ENCODE measurements at regions not wholly inside any gene's neighbourhood (a gene's known extent, or its start where the extent isn't known, plus 50 kb on each side); places are given as distances from the start of the nearest gene placed in this dataset.

DNA sequence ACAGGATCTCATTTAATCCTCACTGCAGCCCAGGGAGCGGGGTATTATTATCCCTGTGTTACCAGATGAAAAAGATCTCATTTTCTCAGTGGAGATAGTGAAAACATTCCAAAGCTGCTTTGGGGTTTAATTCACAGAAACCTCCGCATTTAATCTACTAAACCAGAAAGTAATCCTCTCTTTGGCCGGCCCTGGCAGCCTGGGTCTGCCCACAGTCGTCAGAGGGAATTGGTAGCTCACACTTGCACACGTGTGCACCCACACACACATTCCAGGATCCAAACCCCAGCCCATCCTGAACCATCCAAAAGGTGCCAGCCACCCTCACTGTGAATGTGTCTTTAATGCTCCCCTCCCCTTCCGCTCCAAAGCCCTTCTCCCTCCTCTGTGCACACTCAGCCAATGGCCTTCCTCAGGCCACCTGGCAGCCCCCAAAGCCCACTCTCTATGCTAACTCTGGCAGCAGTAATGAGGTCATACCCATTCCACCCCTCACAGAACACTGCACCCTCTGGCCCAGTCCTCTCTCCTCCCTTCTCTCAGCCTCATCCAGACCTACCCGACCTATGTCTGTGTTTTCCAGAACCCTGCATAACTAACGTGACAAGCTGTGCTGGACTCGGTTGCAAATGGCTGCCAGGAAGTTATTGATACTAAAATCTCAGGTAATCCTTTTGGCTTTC lies 466.2 kb downstream of the SOX6 start:
- H3K27ac ChIP-seq, result no peak overlapping the region
- TF ChIP-seq ZFX (IDR thresholded peaks at IDR 0.05), result no peak
- TF ChIP-seq, protein P1, sequence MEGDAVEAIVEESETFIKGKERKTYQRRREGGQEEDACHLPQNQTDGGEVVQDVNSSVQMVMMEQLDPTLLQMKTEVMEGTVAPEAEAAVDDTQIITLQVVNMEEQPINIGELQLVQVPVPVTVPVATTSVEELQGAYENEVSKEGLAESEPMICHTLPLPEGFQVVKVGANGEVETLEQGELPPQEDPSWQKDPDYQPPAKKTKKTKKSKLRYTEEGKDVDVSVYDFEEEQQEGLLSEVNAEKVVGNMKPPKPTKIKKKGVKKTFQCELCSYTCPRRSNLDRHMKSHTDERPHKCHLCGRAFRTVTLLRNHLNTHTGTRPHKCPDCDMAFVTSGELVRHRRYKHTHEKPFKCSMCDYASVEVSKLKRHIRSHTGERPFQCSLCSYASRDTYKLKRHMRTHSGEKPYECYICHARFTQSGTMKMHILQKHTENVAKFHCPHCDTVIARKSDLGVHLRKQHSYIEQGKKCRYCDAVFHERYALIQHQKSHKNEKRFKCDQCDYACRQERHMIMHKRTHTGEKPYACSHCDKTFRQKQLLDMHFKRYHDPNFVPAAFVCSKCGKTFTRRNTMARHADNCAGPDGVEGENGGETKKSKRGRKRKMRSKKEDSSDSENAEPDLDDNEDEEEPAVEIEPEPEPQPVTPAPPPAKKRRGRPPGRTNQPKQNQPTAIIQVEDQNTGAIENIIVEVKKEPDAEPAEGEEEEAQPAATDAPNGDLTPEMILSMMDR (conservative IDR thresholded peaks at IDR 0.05), result no peak

DNA sequence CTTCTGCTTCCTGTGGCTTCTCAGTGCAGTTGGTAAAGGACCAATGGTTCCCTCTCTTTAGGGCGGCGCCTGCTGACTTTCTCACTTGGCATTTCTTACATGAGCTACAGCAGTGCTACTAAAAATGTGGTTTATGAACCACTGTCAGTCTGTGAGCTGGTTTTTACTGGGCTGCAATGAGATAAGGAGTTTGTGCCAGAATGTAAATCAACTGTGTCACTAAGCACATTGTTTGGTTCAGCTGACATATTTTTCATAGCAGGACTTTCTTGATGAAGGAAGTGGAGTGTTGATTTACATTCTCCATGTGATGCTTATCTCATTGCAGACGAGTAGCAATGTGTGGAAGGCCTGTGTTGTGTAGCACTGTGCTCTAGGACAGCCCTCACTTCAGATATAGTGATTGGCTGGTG lies 463.3 kb downstream of the SOX6 start:
- TF ChIP-seq, protein P1 (conservative IDR thresholded peaks at IDR 0.05), result no peak
- TF ChIP-seq ZFX (IDR thresholded peaks at IDR 0.05), result no peak
- H3K27ac ChIP-seq, result peak overlapping the region; percentile 21; the same call in 1 of the 2 replicates

DNA sequence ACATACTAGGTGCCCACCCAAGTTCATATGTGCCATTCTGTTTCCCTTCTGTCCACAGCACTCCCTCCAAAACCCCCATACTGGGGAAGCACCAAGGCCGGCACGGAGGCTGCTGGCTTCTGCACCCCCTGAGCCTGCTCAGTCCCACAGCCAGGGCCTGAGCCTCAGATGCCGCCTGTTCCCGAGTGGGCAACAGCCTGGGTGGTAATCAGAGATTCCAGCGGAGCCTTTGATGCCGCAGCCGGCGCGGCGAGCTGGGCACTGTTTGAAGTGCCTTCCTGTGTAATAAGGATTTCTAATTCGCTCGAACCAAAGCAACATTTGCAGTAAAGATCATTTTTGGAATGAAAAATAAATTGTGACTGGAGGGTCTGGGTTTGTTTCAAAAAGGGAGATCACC lies 460.3 kb downstream of the SOX6 start:
- no peak for TF ChIP-seq ZFX (IDR thresholded peaks at IDR 0.05)
- TF ChIP-seq, protein P1 (conservative IDR thresholded peaks at IDR 0.05), result no peak
- no peak overlapping the region for H3K27ac ChIP-seq

- H3K27ac ChIP-seq, result no peak overlapping the region
- TF ChIP-seq ZFX (IDR thresholded peaks at IDR 0.05), result no peak
- TF ChIP-seq, protein P1 (conservative IDR thresholded peaks at IDR 0.05), result no peak
These were observed 459.8 kb downstream of the SOX6 start for GRCh38 chr11:15896530-15896929.

DNA sequence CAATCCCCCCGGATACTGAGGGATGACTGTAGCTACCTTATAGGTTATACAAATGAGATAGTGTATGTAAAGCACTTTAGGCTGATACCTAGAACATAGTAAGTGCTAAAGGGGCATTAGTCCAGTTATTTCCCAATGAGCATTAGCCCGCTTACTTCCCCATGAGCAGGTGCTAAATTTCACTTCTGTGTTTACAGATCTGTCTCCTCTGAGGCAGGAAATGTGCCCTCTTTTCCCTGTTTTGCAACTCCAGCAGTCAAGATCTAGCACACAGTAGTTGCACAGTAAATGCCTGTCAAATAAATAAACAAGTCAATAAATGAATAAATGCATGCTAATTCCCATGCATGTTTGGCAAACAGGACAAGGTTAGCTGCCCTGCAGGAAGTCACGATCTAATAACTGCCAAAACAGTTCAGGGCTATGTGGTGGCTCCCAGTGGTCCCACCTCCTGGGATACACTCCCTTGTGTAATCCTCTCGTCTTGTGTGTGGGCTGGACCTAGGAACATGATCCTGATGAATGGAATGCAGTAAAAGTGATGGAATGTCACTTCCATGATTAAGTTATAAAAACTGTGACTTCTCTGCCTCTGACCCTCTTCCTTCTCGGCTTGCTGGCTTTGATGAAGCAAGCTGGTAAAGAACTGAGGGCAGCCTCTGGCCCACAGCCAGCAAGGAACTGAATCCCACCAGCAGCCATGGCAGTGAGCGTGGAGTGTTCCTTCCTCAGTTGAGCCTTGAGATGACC lies 459.0 kb downstream of the SOX6 start:
- H3K27ac ChIP-seq, result no peak overlapping the region

DNA sequence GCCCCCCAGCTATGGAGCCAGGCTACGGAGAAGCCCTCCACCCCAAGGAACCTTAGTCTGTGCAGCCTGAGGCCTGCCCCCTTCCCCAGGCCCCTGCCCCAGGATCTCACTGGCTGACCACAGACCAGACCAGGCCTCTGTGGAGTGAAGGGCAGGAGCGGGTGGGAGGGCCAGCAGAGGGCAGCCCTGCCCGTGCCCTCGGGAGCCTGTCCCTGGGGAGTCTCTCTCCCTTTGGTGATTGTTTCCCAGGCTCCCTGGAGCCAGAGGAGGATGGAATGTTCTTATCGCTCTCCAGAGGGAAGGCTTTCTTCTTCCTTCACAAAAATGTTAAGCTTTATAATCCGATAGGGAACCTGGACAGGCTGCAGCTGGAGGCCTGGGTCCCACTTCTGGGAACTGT lies 455.3 kb downstream of the SOX6 start:
- H3K27ac ChIP-seq, result peak overlapping the region; percentile 46
- no peak for TF ChIP-seq ZFX (IDR thresholded peaks at IDR 0.05)
- TF ChIP-seq, protein P1 (conservative IDR thresholded peaks at IDR 0.05), result no peak

More for the DNA sequence above, 459.0 kb downstream of the SOX6 start:
- no peak for TF ChIP-seq ZFX (IDR thresholded peaks at IDR 0.05)
- TF ChIP-seq, protein P1 (conservative IDR thresholded peaks at IDR 0.05), result no peak

DNA sequence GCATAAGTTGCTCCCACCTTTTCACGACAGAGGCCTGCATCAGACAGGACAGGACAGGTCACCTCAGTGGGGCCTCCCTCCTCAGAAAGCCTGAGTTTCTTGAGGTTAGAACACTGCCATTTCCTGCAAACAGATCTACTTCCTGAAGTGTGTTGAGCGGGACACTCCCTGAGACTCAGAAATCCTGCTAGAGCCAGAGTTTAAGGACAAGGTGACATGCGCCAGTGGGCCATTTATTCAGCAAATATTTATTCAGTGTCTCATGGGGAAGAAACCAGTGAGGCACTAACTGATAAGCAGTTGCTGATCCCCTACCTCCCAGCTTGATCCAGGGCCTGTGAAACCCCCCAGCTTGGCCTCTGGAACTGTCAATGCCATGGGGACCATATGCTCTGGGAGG lies 454.6 kb downstream of the SOX6 start:
- TF ChIP-seq, protein P1 (conservative IDR thresholded peaks at IDR 0.05), result no peak
- TF ChIP-seq ZFX (IDR thresholded peaks at IDR 0.05), result peak; percentile 35; the same call in 1 of the 2 replicates
- peak overlapping the region; percentile 46 for H3K27ac ChIP-seq
